ENCODE measurements at regions not wholly inside any gene's neighbourhood (a gene's known extent, or its start where the extent isn't known, plus 50 kb on each side); places are given as distances from the start of the nearest gene placed in this dataset.

GRCh38 chr10:53284615-53285182 is 512.1 kb upstream of the MBL2 start:
- DNase-seq: no peak

More at GRCh38 chr10:53284615-53285182, 512.1 kb upstream of the MBL2 start:
- Mint-ChIP-seq H3K4me3 (no peak overlapping the region), H3K27me3 (ENCODE audit: low read depth) (no peaks in the 10 kb centered on the region), H3K4me1 (peaks cover 0 to 5% of the 10 kb centered on the region in 2 experiments; a peak in 1 of 4 replicates), H3K9me3 (no peaks in the 10 kb centered on the region), H3K36me3 (ENCODE audit: insufficient read depth in 1 of 3, low read depth in 3 of 3) (no peaks in the 10 kb centered on the region; a peak in 1 of 7 replicates), H3K27ac (peak overlapping the region in 1 of 3 experiments; percentile 5; a peak in 1 of 7 replicates)
- Histone ChIP-seq H2BK120ac (ENCODE audit: low read depth, low read length, poor library complexity, severe bottlenecking) (no peak overlapping the region), H3K23ac (ENCODE audit: insufficient read length, low read depth, low read length) (no peak overlapping the region), H3K9me3 (ENCODE audit: control insufficient read depth, low read depth, low read length) (no peaks in the 10 kb centered on the region), H3K56ac (ENCODE audit: insufficient read length, low read depth, low read length) (no peak overlapping the region), H3K27ac (ENCODE audit: insufficient read length, low read depth, low read length) (no peak overlapping the region), H4K20me1 (ENCODE audit: control insufficient read depth, insufficient read depth, insufficient read length) (no peaks in the 10 kb centered on the region), H3K4ac (ENCODE audit: low read depth, low read length) (no peak overlapping the region), H3K9ac (ENCODE audit: extremely low read depth, insufficient read length, low read length) (no peak overlapping the region), H3K23me2 (ENCODE audit: insufficient read length, low read depth, low read length, poor library complexity, severe bottlenecking) (no peaks in the 10 kb centered on the region), H2AK5ac (ENCODE audit: insufficient read length, low read length) (no peak overlapping the region), H3K27me3 (ENCODE audit: insufficient read depth, low read length) (no peaks in the 10 kb centered on the region), H4K91ac (ENCODE audit: insufficient read length, low read depth, low read length) (no peak overlapping the region), H3K79me1 (ENCODE audit: insufficient read depth, low read depth, low read length, poor library complexity, severe bottlenecking) (no peaks in the 10 kb centered on the region), H3T11ph (ENCODE audit: low read length) (no peak overlapping the region), H3K4me2 (ENCODE audit: insufficient read depth, insufficient read length, low read length) (no peak overlapping the region), H3K18ac (ENCODE audit: insufficient read length, low read depth, low read length) (no peak overlapping the region), H2BK12ac (ENCODE audit: insufficient read length, low read depth, low read length) (no peak overlapping the region), H4K5ac (ENCODE audit: insufficient read length, low read depth, low read length) (no peak overlapping the region), H4K8ac (replicated peaks; ENCODE audit: insufficient read length, low read depth, low read length) (no peak overlapping the region), H3K4me1 (ENCODE audit: insufficient read depth, low read length) (peaks cover 2% of the 10 kb centered on the region; the same call in 1 of the 2 replicates), H2BK15ac (ENCODE audit: low read depth, low read length) (no peak overlapping the region), H3K14ac (ENCODE audit: insufficient read depth, low read length) (no peak overlapping the region), H2BK5ac (ENCODE audit: insufficient read length, low read length) (no peak overlapping the region), H2BK20ac (ENCODE audit: low read depth, low read length, poor library complexity, severe bottlenecking) (no peak overlapping the region), H2AFZ (ENCODE audit: low read length) (no peak overlapping the region), H3K79me2 (ENCODE audit: insufficient read depth, low read length) (no peaks in the 10 kb centered on the region)
- no CpG with 5 or more reads among the region's 4 CpGs for WGBS (ENCODE audit: extremely low coverage, insufficient read length, low lambda C conversion rate)
- no peak for TF ChIP-seq CTCF (conservative IDR thresholded peaks at IDR 0.05)
